OCI-LY3 (cell line): ENCODE measurements at regions not wholly inside any gene's neighbourhood (a gene's known extent, or its start where the extent isn't known, plus 50 kb on each side); places are given as distances from the start of the nearest gene placed in this dataset.

Experiments used
- H2AFZ ChIP-seq: fragments of 200-600, 300-600 bp; shearing (Covaris generic); 2 replicates; pipeline ENCODE4 v1.6.0; 2014; ENCODE audit warnings: antibody characterized with exemption, low read depth, low read length
- H3K27ac ChIP-seq: fragments of 200-600, 300-600 bp; sonication (generic); 2 replicates; pipeline ENCODE4 v1.5.1; 2014; ENCODE audit warnings: mild to moderate bottlenecking, low read length, moderate library complexity, mixed read lengths
- H3K27me3 ChIP-seq: fragments of 200-600, 300-600 bp; sonication (generic); 2 replicates; pipeline ENCODE4 v1.6.1; 2014; ENCODE audit warnings: low read depth, low read length, mixed read lengths
- H3K36me3 ChIP-seq: fragments of 200-600, 300-600 bp; sonication (generic); replicated peaks from 2 replicates; pipeline ENCODE3; 2014; ENCODE audit warnings: low read depth, low read length, mixed read lengths
- H3K4me1 ChIP-seq: fragments of 300-600, 200-600 bp; sonication (generic); 2 replicates; pipeline ENCODE4 v1.6.1; 2014; ENCODE audit warnings: low read length, mixed read lengths
- H3K4me2 ChIP-seq: fragments of 200-600, 300-600 bp; sonication (generic); 2 replicates; pipeline ENCODE4 v1.6.1; 2014; ENCODE audit warnings: low read length, mixed read lengths
- H3K4me3 ChIP-seq: fragments of 300-600, 200-600 bp; sonication (generic); 2 replicates; pipeline ENCODE4 v1.5.1; 2014; ENCODE audit warnings: antibody characterized with exemption, mild to moderate bottlenecking, low read length, moderate library complexity
- H3K79me2 ChIP-seq: fragments of 300-600, 200-600 bp; shearing (Covaris generic); 2 replicates; pipeline ENCODE4 v1.6.1; 2014; ENCODE audit warnings: mild to moderate bottlenecking, low read length, mixed read lengths
- H3K9ac ChIP-seq: fragments of 300-600, 200-600 bp; shearing (Covaris generic); 2 replicates; pipeline ENCODE4 v1.6.0; 2014; ENCODE audit warnings: mild to moderate bottlenecking, low read length, moderate library complexity
- H3K9me3 ChIP-seq: fragments of 200-600, 300-600 bp; shearing (Covaris generic); 2 replicates; pipeline ENCODE4 v1.6.1; 2014; ENCODE audit warnings: low read length, mixed read lengths; ENCODE audit not compliant: insufficient read depth
- H4K20me1 ChIP-seq: fragments of 200-600, 300-600 bp; sonication (generic); 2 replicates; pipeline ENCODE4 v1.6.1; 2016; ENCODE audit warnings: low read length, mixed read lengths; ENCODE audit not compliant: insufficient read depth
- EZH2phosphoT487 ChIP-seq: fragments of 200-600 bp; shearing (Covaris generic); IDR thresholded peaks from 2 replicates; pipeline ENCODE4 v1.6.1; 2018; ENCODE audit warnings: antibody characterized with exemption, mixed run types, low read depth
- TF ChIP-seq, protein P1 (sequence below): fragments of 200-600, 300-600 bp; sonication (generic); IDR thresholded peaks from 2 replicates; pipeline ENCODE4 v1.5.1; 2014; ENCODE audit warnings: antibody characterized with exemption, low read length, low read depth

DNA sequence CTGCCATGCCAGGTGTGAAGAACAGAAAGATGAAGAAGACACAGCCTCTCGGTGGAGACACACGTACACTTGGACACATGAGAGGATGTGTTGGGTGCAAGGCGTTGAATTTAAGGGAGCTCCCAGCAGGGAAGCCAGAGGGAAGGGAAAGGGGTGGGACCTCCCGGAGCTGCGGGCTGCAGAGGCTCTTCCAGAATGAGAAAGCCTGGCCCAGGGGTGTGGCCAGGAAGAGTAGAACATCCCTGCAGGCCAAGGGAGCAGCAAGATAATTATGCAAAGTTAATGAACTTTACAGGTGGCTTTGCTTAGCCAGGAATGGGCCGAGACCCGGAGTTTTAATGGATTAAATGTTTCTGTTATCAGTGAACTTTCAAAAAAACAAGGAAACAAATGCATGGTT, 270.3 kb downstream of the KLF6 start:
- TF ChIP-seq EZH2phosphoT487 = no peak
- TF ChIP-seq, protein P1, sequence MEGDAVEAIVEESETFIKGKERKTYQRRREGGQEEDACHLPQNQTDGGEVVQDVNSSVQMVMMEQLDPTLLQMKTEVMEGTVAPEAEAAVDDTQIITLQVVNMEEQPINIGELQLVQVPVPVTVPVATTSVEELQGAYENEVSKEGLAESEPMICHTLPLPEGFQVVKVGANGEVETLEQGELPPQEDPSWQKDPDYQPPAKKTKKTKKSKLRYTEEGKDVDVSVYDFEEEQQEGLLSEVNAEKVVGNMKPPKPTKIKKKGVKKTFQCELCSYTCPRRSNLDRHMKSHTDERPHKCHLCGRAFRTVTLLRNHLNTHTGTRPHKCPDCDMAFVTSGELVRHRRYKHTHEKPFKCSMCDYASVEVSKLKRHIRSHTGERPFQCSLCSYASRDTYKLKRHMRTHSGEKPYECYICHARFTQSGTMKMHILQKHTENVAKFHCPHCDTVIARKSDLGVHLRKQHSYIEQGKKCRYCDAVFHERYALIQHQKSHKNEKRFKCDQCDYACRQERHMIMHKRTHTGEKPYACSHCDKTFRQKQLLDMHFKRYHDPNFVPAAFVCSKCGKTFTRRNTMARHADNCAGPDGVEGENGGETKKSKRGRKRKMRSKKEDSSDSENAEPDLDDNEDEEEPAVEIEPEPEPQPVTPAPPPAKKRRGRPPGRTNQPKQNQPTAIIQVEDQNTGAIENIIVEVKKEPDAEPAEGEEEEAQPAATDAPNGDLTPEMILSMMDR = no peak
- no peaks in the 10 kb centered on the region for H3K27me3 ChIP-seq
- H4K20me1 ChIP-seq = no peaks in the 10 kb centered on the region
- H3K4me1 ChIP-seq = no peaks in the 10 kb centered on the region
- no peak overlapping the region for H3K9ac ChIP-seq
- H3K36me3 ChIP-seq = no peaks in the 10 kb centered on the region
- no peak overlapping the region for H3K27ac ChIP-seq
- no peak overlapping the region for H3K4me3 ChIP-seq
- H3K4me2 ChIP-seq = no peak overlapping the region
- H2AFZ ChIP-seq = no peak overlapping the region
- H3K79me2 ChIP-seq = no peaks in the 10 kb centered on the region
- H3K9me3 ChIP-seq = no peaks in the 10 kb centered on the region

DNA sequence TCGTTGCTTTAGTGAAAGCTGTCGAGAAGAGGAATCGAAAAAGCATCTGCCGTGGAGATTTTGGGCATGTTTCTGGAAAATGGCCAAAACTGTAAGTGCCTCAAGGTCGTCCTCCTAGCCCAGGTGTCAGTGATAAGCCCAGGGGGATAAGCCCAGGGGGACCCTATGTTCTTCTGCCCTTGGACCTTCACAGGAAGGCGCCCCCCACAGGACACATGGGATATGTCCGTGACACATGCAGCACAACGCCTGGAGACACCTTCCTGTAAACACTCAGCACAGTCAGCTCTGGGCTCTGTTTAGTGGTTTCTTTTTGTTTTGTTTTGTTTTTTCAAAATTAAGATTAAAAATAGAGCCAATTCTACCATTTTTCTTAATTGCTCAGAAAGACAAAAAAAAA, 272.7 kb downstream of the KLF6 start:
- TF ChIP-seq EZH2phosphoT487 = no peak
- TF ChIP-seq, protein P1 = 0 out of 2 replicates have a peak, but pooled peaks have one; percentile 6

DNA sequence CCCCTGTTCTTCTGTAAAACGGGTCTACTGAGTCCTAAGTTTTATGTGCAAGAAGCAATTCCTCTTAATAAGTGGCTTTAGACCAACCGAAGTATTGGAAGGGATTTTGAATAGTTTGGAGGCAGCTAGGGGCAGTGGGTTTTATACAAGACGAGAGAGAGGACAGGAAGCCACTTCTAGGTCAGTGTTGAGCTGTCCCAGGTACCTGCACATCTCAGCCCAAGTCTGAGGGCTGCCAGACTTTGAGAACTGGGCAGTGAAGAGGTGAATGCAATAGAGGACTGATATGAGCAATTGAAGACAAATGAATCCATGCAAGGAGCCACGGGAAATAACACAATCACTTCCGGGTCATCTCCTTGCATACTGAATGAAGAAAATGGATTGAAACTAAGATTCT, 273.5 kb downstream of the KLF6 start:
- Histone ChIP-seq H3K9ac (no peak overlapping the region), H3K4me3 (no peak overlapping the region), H3K27me3 (no peaks in the 10 kb centered on the region), H3K9me3 (no peaks in the 10 kb centered on the region), H3K27ac (no peak overlapping the region), H2AFZ (no peak overlapping the region), H3K36me3 (no peaks in the 10 kb centered on the region), H3K79me2 (no peaks in the 10 kb centered on the region), H3K4me2 (no peak overlapping the region), H4K20me1 (no peaks in the 10 kb centered on the region), H3K4me1 (peaks cover 1% of the 10 kb centered on the region; the same call in 1 of the 2 replicates)
- no peak for TF ChIP-seq EZH2phosphoT487

More for the DNA sequence above, 272.7 kb downstream of the KLF6 start:
- Histone ChIP-seq H3K27ac (no peak overlapping the region), H4K20me1 (no peaks in the 10 kb centered on the region), H3K4me2 (no peak overlapping the region), H3K9me3 (no peaks in the 10 kb centered on the region), H3K36me3 (no peaks in the 10 kb centered on the region), H3K9ac (no peak overlapping the region), H3K4me1 (no peaks in the 10 kb centered on the region), H3K27me3 (no peaks in the 10 kb centered on the region), H3K79me2 (no peaks in the 10 kb centered on the region), H3K4me3 (no peak overlapping the region), H2AFZ (no peak overlapping the region)

DNA sequence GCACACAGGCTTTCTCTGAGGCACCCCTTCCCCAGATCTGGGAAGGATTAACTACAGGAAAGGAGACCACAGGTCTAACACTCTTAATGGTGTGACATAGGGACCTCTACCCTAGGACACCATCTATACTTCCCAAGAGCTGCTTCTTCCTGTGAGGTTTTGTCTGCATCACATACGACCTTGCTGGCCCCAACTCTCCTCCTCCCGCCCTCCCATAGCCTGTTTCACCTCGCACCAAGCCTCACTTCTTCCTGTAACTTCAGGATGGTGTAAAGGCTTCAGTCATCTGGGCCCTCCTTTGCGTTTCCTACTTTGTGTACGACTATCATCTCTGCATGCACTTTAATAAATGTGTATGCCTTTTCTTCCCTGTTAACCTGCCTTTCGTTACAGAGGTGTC, 274.3 kb downstream of the KLF6 start:
- Histone ChIP-seq H3K79me2 (no peaks in the 10 kb centered on the region), H3K36me3 (no peaks in the 10 kb centered on the region), H4K20me1 (no peaks in the 10 kb centered on the region), H3K4me3 (no peak overlapping the region), H3K4me2 (no peak overlapping the region), H3K9ac (no peak overlapping the region), H3K27me3 (no peaks in the 10 kb centered on the region), H3K9me3 (no peaks in the 10 kb centered on the region), H2AFZ (no peak overlapping the region), H3K4me1 (peaks cover 6% of the 10 kb centered on the region; the same call in 1 of the 2 replicates), H3K27ac (no peak overlapping the region)
- TF ChIP-seq EZH2phosphoT487 = no peak
- TF ChIP-seq, protein P1 = no peak
